Stomach (tissue), 4 donors: ENCODE measurements at regions not wholly inside any gene's neighbourhood (a gene's known extent, or its start where the extent isn't known, plus 50 kb on each side); places are given as distances from the start of the nearest gene placed in this dataset.
"Not testable (repeated sequence)": the region's sequence is repeated elsewhere in the genome, so short reads cannot be mapped to it uniquely, and the experiment has no call there.

ENCODE experiments used
- EP300 ChIP-seq: sonication (generic); formaldehyde crosslinking; IDR thresholded peaks from one replicate; pipeline ENCODE4 v1.6.1; 2017; ENCODE audit warnings: antibody characterized with exemption
- POLR2A ChIP-seq, 4 donors: fragments of 450-650 bp; IDR thresholded peaks; one replicate each; pipeline ENCODE4 v1.6.1; 2016; ENCODE audit warnings: antibody characterized with exemption in 4 of 4, control low read depth in 2 of 4, mild to moderate bottlenecking in 1 of 4, moderate library complexity in 1 of 4
- POLR2AphosphoS5 ChIP-seq, 3 donors: sonication (generic); formaldehyde crosslinking; IDR thresholded peaks; one replicate each; pipeline ENCODE4 v1.6.1; 2016; ENCODE audit warnings: antibody characterized with exemption in 3 of 3
- TF ChIP-seq, protein P1 (sequence below), 7 experiments: fragments of 450-650 bp in 4 of 7; fragments of 200-600 bp in 3 of 7; sonication (generic) in 3 of 7; IDR thresholded peaks; one replicate each; pipeline ENCODE4 v1.5.1; 2016 to 2019; ENCODE audit warnings: antibody characterized with exemption in 7 of 7, control low read depth in 2 of 7, mild to moderate bottlenecking in 1 of 7

DNA sequence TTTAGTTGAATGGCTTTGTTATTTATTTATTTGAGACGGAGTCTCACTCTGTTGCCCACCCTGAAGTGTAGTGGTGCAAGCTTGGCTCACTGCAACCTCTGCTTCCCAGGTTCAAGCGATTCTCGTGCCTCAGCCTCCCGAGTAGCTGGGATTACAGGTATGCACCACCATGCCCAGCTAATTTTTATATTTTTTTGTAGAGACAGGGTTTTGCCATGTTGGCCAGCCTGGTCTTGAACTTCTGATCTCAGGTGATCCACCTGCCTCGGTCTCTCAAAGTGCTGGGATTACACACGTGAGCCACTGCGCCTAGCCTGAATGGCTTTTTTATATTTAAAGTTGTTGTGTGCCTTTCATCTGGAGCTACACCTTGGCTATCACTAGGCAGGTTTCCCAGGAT lies 250.0 kb downstream of the GOLGA6L6 start:
- TF ChIP-seq, protein P1, sequence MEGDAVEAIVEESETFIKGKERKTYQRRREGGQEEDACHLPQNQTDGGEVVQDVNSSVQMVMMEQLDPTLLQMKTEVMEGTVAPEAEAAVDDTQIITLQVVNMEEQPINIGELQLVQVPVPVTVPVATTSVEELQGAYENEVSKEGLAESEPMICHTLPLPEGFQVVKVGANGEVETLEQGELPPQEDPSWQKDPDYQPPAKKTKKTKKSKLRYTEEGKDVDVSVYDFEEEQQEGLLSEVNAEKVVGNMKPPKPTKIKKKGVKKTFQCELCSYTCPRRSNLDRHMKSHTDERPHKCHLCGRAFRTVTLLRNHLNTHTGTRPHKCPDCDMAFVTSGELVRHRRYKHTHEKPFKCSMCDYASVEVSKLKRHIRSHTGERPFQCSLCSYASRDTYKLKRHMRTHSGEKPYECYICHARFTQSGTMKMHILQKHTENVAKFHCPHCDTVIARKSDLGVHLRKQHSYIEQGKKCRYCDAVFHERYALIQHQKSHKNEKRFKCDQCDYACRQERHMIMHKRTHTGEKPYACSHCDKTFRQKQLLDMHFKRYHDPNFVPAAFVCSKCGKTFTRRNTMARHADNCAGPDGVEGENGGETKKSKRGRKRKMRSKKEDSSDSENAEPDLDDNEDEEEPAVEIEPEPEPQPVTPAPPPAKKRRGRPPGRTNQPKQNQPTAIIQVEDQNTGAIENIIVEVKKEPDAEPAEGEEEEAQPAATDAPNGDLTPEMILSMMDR (IDR thresholded peaks at IDR 0.05): not testable (repeated sequence)
- TF ChIP-seq POLR2A (IDR thresholded peaks at IDR 0.05); EP300; POLR2AphosphoS5 (IDR thresholded peaks at IDR 0.05): not testable (repeated sequence)
